K562 (cell line): ENCODE measurements at regions not wholly inside any gene's neighbourhood (a gene's known extent, or its start where the extent isn't known, plus 50 kb on each side); places are given as distances from the start of the nearest gene placed in this dataset.

Experiments used
- ATAC-seq: fragments of 200-7000 bp; cut with Tn5 transposase; 3 replicates; pipeline ENCODE4 v1.9.1; 2020; ENCODE audit warnings: moderate library complexity
- BruUV-seq: library from RNA; stranded (reverse); fragments of 400-500 nt; replicated peaks from 2 replicates; lab custom pipeline; 2021; lab: Mats Ljungman, UMichigan
- CTCF ChIA-PET: fragments of 300-600 bp; formaldehyde crosslinking; extraction: SDS; loops from one replicate; lab custom pipeline; 2021; ENCODE audit warnings: low intra/inter-chr PET ratio; lab: Yijun Ruan, JAX
- POLR2A ChIA-PET: fragments of 300-600, 350-650 bp; sonication (Branson Sonifier 250); formaldehyde crosslinking; extraction: SDS; loops from one replicate; lab custom pipeline; 2021; ENCODE audit warnings: antibody characterized with exemption, inconsistent platforms; lab: Yijun Ruan, JAX
- DNase-seq, 4 experiments: peaks; one replicate each; pipeline versions ENCODE4 v3.0.0 to v3.0.0-alpha.2; 2011 to 2018; ENCODE audit warnings: low spot score in 3 of 4, mixed read lengths in 3 of 4; ENCODE audit errors: extremely low read depth in 1 of 4
- FAIRE-seq: peaks from 2 replicates; lab custom pipeline; 2011; peaks lifted over from hg19 to GRCh38; lab: Jason Lieb, UNC
- H2AFZ ChIP-seq: 2 replicates; pipeline ENCODE4 v1.6.0; 2011; ENCODE audit warnings: low read depth, low read length, control low read depth, inconsistent platforms
- H3K27ac ChIP-seq: fragments of 200-600 bp; 3 replicates; pipeline ENCODE4 v1.8.0; 2011; ENCODE audit warnings: low read depth, mild to moderate bottlenecking, control low read depth, inconsistent platforms, low read length, moderate library complexity, mixed read lengths; ENCODE audit errors: extremely low read depth
- H3K27me3 ChIP-seq, 2 experiments: fragments of 300-600 bp in 1 of 2; 2 replicates in 1 of 2; 3 replicates in 1 of 2; pipeline versions ENCODE4 v1.6.0 to v1.8.0; 2011; ENCODE audit warnings: inconsistent platforms in 2 of 2, low read length in 2 of 2, mild to moderate bottlenecking in 1 of 2, mixed read lengths in 1 of 2, moderate library complexity in 1 of 2; ENCODE audit not compliant: control insufficient read depth in 2 of 2, insufficient read depth in 2 of 2
- H3K36me3 ChIP-seq: fragments of 300-600 bp; 3 replicates; pipeline ENCODE4 v1.8.0; 2011; ENCODE audit warnings: mild to moderate bottlenecking, low read length, inconsistent platforms; ENCODE audit not compliant: control insufficient read depth, insufficient read depth
- H3K4me1 ChIP-seq, 2 experiments: fragments of 200-600 bp in 1 of 2; replicated peaks in 1 of 2; 2 replicates in 1 of 2; 3 replicates in 1 of 2; pipeline versions ENCODE4 v1.5.1 to v1.8.0; 2011; ENCODE audit warnings: inconsistent platforms in 2 of 2, low read length in 2 of 2, mild to moderate bottlenecking in 1 of 2, mixed read lengths in 1 of 2, moderate library complexity in 1 of 2; ENCODE audit not compliant: control insufficient read depth in 2 of 2, insufficient read depth in 2 of 2
- H3K4me2 ChIP-seq: 2 replicates; pipeline ENCODE4 v1.6.1; 2011; ENCODE audit warnings: low read length, control low read depth, inconsistent platforms, mixed read lengths; ENCODE audit not compliant: insufficient read depth
- H3K4me3 ChIP-seq: fragments of 200-600 bp; sonication (generic), shearing (Covaris generic); 2 replicates; pipeline ENCODE4 v1.5.1; 2016; ENCODE audit warnings: control low read depth, inconsistent platforms
- H3K79me2 ChIP-seq: fragments of 200-600 bp; 3 replicates; pipeline ENCODE4 v1.8.0; 2011; ENCODE audit warnings: low read length, inconsistent platforms; ENCODE audit not compliant: control insufficient read depth, insufficient read depth
- H3K9ac ChIP-seq, 2 experiments: 2 replicates each; pipeline versions ENCODE4 v1.6.0 to v1.6.1; 2011; ENCODE audit warnings: low read depth in 2 of 2, low read length in 2 of 2, control low read depth in 1 of 2, inconsistent platforms in 1 of 2, mild to moderate bottlenecking in 1 of 2, mixed read lengths in 1 of 2; ENCODE audit not compliant: insufficient read depth in 1 of 2
- H3K9me1 ChIP-seq: one replicate; pipeline ENCODE4 v1.6.0; 2011; ENCODE audit warnings: inconsistent platforms, mild to moderate bottlenecking, low read length, moderate library complexity; ENCODE audit not compliant: control insufficient read depth, insufficient read depth
- H3K9me3 ChIP-seq: replicated peaks from 2 replicates; pipeline ENCODE4 v1.5.1; 2011; ENCODE audit warnings: low read depth, low read length, inconsistent platforms; ENCODE audit not compliant: control insufficient read depth, insufficient read depth
- H4K20me1 ChIP-seq: replicated peaks from 2 replicates; pipeline ENCODE4 v1.6.1; 2011; ENCODE audit warnings: low read length, inconsistent platforms, mixed read lengths; ENCODE audit not compliant: control insufficient read depth, insufficient read depth
- BCOR ChIP-seq: fragments of 450-650 bp; IDR thresholded peaks from 2 replicates; pipeline ENCODE4 v1.6.1; 2016
- CAMTA2 ChIP-seq: fragments of 250-450 bp; sonication (Bioruptor Pico); conservative IDR thresholded peaks from 2 replicates; pipeline ENCODE4 v1.5.1; 2022
- CBX8 ChIP-seq: fragments of 200-600 bp; sonication (generic); IDR thresholded peaks from 2 replicates; pipeline ENCODE4 v1.6.1; 2012; ENCODE audit warnings: borderline replicate concordance, mixed run types, low read depth, mild to moderate bottlenecking, moderate library complexity, mixed read lengths, low read length, control low read depth, inconsistent platforms; ENCODE audit not compliant: poor library complexity, severe bottlenecking; ENCODE audit errors: extremely low read depth
- ELK3 ChIP-seq: fragments of 450-650 bp; formaldehyde crosslinking; IDR thresholded peaks from 2 replicates; pipeline ENCODE4 v1.4.0; 2020; ENCODE audit warnings: mild to moderate bottlenecking
- GATA2 ChIP-seq: sonication (generic); formaldehyde crosslinking; IDR thresholded peaks from 2 replicates; pipeline ENCODE4 v1.4.0; 2020; ENCODE audit warnings: mild to moderate bottlenecking, missing genetic modification reagents
- GTF2E2 ChIP-seq: fragments of 200-800 bp; sonication (Bioruptor generic); IDR thresholded peaks from 2 replicates; pipeline ENCODE4 v1.6.1; 2016; ENCODE audit warnings: missing genetic modification characterization, missing compliant biosample characterization
- HMG20A ChIP-seq: fragments of 450-650 bp; formaldehyde crosslinking; conservative IDR thresholded peaks from 2 replicates; pipeline ENCODE4 v1.4.0; 2020; ENCODE audit warnings: mild to moderate bottlenecking, mixed read lengths
- LCOR ChIP-seq: sonication (generic); formaldehyde crosslinking; IDR thresholded peaks from 2 replicates; pipeline ENCODE4 v1.8.0; 2022; ENCODE audit warnings: mild to moderate bottlenecking, missing genetic modification reagents
- MEIS2 ChIP-seq: fragments of 450-650 bp; IDR thresholded peaks from 2 replicates; pipeline ENCODE4 v1.6.1; 2014; ENCODE audit warnings: mild to moderate bottlenecking; ENCODE audit not compliant: partially characterized antibody
- NFIC ChIP-seq: fragments of 450-650 bp; IDR thresholded peaks from 2 replicates; pipeline ENCODE4 v1.6.1; 2017; ENCODE audit warnings: mild to moderate bottlenecking, inconsistent platforms
- PRMT5 ChIP-seq: sonication (generic); formaldehyde crosslinking; IDR thresholded peaks from 2 replicates; pipeline ENCODE4 v1.5.0; 2020; ENCODE audit warnings: missing genetic modification reagents
- SNIP1 ChIP-seq: fragments of 450-650 bp; IDR thresholded peaks from 2 replicates; pipeline ENCODE4 v1.7.1; 2017; ENCODE audit warnings: low read depth, mild to moderate bottlenecking
- YY1 ChIP-seq, 3 experiments: IDR thresholded peaks; 2 replicates each; pipeline ENCODE4 v1.6.1; 2011; ENCODE audit warnings: low read length in 2 of 3, mild to moderate bottlenecking in 2 of 3, moderate library complexity in 2 of 3, borderline replicate concordance in 1 of 3, control low read depth in 1 of 3, low read depth in 1 of 3; ENCODE audit not compliant: insufficient read depth in 3 of 3, insufficient replicate concordance in 2 of 3, control insufficient read depth in 1 of 3, insufficient read length in 1 of 3; ENCODE audit errors: extremely low read depth in 1 of 3
- ZNF217 ChIP-seq: sonication (generic); formaldehyde crosslinking; IDR thresholded peaks from 2 replicates; pipeline ENCODE4 v1.8.0; 2022; ENCODE audit warnings: mild to moderate bottlenecking, missing genetic modification reagents
- WGBS: fragments of 100-300 bp; shearing (Covaris generic); methylation state at CpG from one replicate; pipeline ENCODE4 v1.1.6; 2016; ENCODE audit warnings: low coverage, mixed read lengths; ENCODE audit not compliant: insufficient coverage; ENCODE audit errors: missing lambda C conversion rate; 5-methylcytosine and 5-hydroxymethylcytosine counted together
- in situ Hi-C: fragments of 300-500 bp; cut with MboI; formaldehyde crosslinking; loops from 4 replicates; pipeline ENCODE4 v1.15.0; 2018; ENCODE audit warnings: inconsistent platforms, mixed read lengths
- intact Hi-C: fragments of 100-400 bp; cut with micrococcal nuclease; formaldehyde crosslinking; loops from 2 replicates; pipeline ENCODE4 v1.14.2; 2022
- TF ChIP-seq, protein P1 (sequence below): fragments of 250-450 bp; sonication (Bioruptor Pico); IDR thresholded peaks from 2 replicates; pipeline ENCODE4 v1.4.0; 2020

DNA sequence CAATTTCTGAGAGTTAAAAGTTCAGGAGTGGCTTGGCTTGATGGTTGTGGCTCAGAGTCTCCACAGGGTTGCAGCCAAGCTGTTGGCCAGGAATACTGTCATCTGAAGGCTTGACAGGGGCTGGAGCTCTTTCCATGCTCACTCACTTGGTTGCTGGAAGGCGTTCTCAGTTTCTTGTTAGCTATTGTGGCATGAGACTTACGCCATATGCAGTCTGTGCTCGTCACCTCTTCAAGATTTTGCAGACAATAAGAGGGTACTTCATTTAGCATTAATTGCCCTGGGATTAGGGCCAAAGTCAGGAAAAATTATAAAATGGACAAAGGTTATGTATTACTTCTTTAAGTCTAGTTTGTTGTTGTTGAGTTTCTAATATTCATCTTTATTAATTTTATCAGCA is 380.6 kb upstream of the MAP3K7 start:
- no peaks in the 10 kb centered on the region for H3K36me3 ChIP-seq
- in situ Hi-C loops = no loop called here
- H3K27me3 ChIP-seq = no peaks in the 10 kb centered on the region
- H4K20me1 ChIP-seq = no peaks in the 10 kb centered on the region
- intact Hi-C loops = no loop called here
- no peak overlapping the region for H2AFZ ChIP-seq
- no peak overlapping the region for H3K9ac ChIP-seq
- ATAC-seq (no peak), DNase-seq (no peak), FAIRE-seq (no peak)
- H3K79me2 ChIP-seq = no peaks in the 10 kb centered on the region
- WGBS = 4% methylated on average over 3 of the region's 3 CpGs
- H3K4me3 ChIP-seq = no peak overlapping the region
- no TSS peak for BruUV-seq
- no peak overlapping the region for H3K27ac ChIP-seq
- no peaks in the 10 kb centered on the region for H3K4me1 ChIP-seq
- no peak overlapping the region for H3K4me2 ChIP-seq
- no peaks in the 10 kb centered on the region for H3K9me3 ChIP-seq
- POLR2A ChIA-PET = no interaction called here
- CTCF ChIA-PET = no interaction called here
- no peaks in the 10 kb centered on the region for H3K9me1 ChIP-seq
- no peak for TF ChIP-seq CAMTA2
- TF ChIP-seq NFIC = no peak
- TF ChIP-seq ELK3 (CRISPR knock-in tag) = no peak
- no peak for TF ChIP-seq LCOR (CRISPR knock-in tag)
- no peak for TF ChIP-seq MEIS2
- no peak for TF ChIP-seq GTF2E2 (tag)
- no peak for TF ChIP-seq GATA2 (CRISPR knock-in tag)
- TF ChIP-seq, protein P1, sequence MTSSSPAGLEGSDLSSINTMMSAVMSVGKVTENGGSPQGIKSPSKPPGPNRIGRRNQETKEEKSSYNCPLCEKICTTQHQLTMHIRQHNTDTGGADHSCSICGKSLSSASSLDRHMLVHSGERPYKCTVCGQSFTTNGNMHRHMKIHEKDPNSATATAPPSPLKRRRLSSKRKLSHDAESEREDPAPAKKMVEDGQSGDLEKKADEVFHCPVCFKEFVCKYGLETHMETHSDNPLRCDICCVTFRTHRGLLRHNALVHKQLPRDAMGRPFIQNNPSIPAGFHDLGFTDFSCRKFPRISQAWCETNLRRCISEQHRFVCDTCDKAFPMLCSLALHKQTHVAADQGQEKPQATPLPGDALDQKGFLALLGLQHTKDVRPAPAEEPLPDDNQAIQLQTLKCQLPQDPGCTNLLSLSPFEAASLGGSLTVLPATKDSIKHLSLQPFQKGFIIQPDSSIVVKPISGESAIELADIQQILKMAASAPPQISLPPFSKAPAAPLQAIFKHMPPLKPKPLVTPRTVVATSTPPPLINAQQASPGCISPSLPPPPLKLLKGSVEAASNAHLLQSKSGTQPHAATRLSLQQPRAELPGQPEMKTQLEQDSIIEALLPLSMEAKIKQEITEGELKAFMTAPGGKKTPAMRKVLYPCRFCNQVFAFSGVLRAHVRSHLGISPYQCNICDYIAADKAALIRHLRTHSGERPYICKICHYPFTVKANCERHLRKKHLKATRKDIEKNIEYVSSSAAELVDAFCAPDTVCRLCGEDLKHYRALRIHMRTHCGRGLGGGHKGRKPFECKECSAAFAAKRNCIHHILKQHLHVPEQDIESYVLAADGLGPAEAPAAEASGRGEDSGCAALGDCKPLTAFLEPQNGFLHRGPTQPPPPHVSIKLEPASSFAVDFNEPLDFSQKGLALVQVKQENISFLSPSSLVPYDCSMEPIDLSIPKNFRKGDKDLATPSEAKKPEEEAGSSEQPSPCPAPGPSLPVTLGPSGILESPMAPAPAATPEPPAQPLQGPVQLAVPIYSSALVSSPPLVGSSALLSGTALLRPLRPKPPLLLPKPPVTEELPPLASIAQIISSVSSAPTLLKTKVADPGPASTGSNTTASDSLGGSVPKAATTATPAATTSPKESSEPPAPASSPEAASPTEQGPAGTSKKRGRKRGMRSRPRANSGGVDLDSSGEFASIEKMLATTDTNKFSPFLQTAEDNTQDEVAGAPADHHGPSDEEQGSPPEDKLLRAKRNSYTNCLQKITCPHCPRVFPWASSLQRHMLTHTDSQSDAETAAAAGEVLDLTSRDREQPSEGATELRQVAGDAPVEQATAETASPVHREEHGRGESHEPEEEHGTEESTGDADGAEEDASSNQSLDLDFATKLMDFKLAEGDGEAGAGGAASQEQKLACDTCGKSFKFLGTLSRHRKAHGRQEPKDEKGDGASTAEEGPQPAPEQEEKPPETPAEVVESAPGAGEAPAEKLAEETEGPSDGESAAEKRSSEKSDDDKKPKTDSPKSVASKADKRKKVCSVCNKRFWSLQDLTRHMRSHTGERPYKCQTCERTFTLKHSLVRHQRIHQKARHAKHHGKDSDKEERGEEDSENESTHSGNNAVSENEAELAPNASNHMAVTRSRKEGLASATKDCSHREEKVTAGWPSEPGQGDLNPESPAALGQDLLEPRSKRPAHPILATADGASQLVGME = no peak
- TF ChIP-seq PRMT5 = no peak
- TF ChIP-seq SNIP1 = no peak
- TF ChIP-seq YY1 (IDR thresholded peaks at IDR 0.05; ENCODE audit: borderline replicate concordance in 1 of 3, control insufficient read depth in 1 of 3, extremely low read depth in 1 of 3, insufficient read depth in 3 of 3, insufficient read length in 1 of 3, insufficient replicate concordance in 2 of 3, low read depth in 1 of 3, low read length in 2 of 3) = no peak
- TF ChIP-seq ZNF217 (CRISPR knock-in tag) = no peak
- no peak for TF ChIP-seq BCOR
- TF ChIP-seq CBX8 = no peak
- no peak for TF ChIP-seq HMG20A (CRISPR knock-in tag)
